Endothelial cell of umbilical vein (primary cell): ENCODE measurements at regions not wholly inside any gene's neighbourhood (a gene's known extent, or its start where the extent isn't known, plus 50 kb on each side); places are given as distances from the start of the nearest gene placed in this dataset.

Source experiments
- BruUV-seq: library from RNA; stranded (reverse); fragments of 400-500 nt; replicated peaks from 2 replicates; lab custom pipeline; 2021; lab: Mats Ljungman, UMichigan
- CTCF ChIA-PET: fragments of 300-600, 350-600 bp; sonication (Branson Sonifier 250); formaldehyde crosslinking; loops from one replicate; lab custom pipeline; 2021; ENCODE audit warnings: antibody characterized with exemption, inconsistent platforms; lab: Charles Lee
- POLR2A ChIA-PET: fragments of 300-600, 350-600 bp; sonication (Branson Sonifier 250); formaldehyde crosslinking; loops from one replicate; lab custom pipeline; 2021; ENCODE audit warnings: antibody characterized with exemption, inconsistent platforms; lab: Charles Lee
- DNase-seq: peaks from one replicate; pipeline ENCODE4 v3.0.0-alpha.2; 2011; ENCODE audit warnings: low read depth, low spot score
- FAIRE-seq: peaks from 2 replicates; lab custom pipeline; 2011; peaks lifted over from hg19 to GRCh38; lab: Jason Lieb, UNC
- H2AFZ ChIP-seq: 2 replicates; pipeline ENCODE4 v1.6.0; 2012; ENCODE audit warnings: low read depth, low read length, control low read depth, inconsistent platforms
- H3K27ac ChIP-seq: 2 replicates; pipeline ENCODE4 v1.5.1; 2011; ENCODE audit warnings: low read depth, mild to moderate bottlenecking, control low read depth, low read length, moderate library complexity; ENCODE audit not compliant: insufficient read depth
- H3K27me3 ChIP-seq, 2 experiments: 2 replicates each; pipeline versions ENCODE4 v1.6.0 to v1.6.1; 2011; ENCODE audit warnings: low read length in 2 of 2, mixed read lengths in 1 of 2; ENCODE audit not compliant: control insufficient read depth in 2 of 2, insufficient read depth in 2 of 2
- H3K36me3 ChIP-seq, 2 experiments: 2 replicates in 1 of 2; 3 replicates in 1 of 2; pipeline ENCODE4 v1.5.1; 2011; ENCODE audit warnings: low read length in 2 of 2, mild to moderate bottlenecking in 1 of 2, moderate library complexity in 1 of 2; ENCODE audit not compliant: control insufficient read depth in 2 of 2, insufficient read depth in 2 of 2; ENCODE audit errors: extremely low read depth in 1 of 2
- H3K4me1 ChIP-seq: 3 replicates; pipeline ENCODE4 v1.5.1; 2011; ENCODE audit warnings: mild to moderate bottlenecking, low read length; ENCODE audit not compliant: control insufficient read depth, insufficient read depth; ENCODE audit errors: extremely low read depth
- H3K4me2 ChIP-seq: 2 replicates; pipeline ENCODE4 v1.6.1; 2011; ENCODE audit warnings: low read length, control low read depth, mixed read lengths; ENCODE audit not compliant: insufficient read depth
- H3K4me3 ChIP-seq, 3 experiments: fragments of 200-600 bp in 1 of 3; sonication (generic), shearing (Covaris generic) in 1 of 3; replicated peaks in 1 of 3; 2 replicates each; pipeline ENCODE4 v1.5.1; 2011 to 2016; ENCODE audit warnings: control low read depth in 3 of 3, low read length in 3 of 3, mild to moderate bottlenecking in 2 of 3, inconsistent platforms in 1 of 3, low read depth in 1 of 3, moderate library complexity in 1 of 3; ENCODE audit not compliant: insufficient read depth in 1 of 3
- H3K79me2 ChIP-seq: 2 replicates; pipeline ENCODE4 v1.6.0; 2012; ENCODE audit warnings: low read length, inconsistent platforms; ENCODE audit not compliant: control insufficient read depth, insufficient read depth
- H3K9ac ChIP-seq: replicated peaks from 2 replicates; pipeline ENCODE3; 2011; ENCODE audit warnings: low read length, control low read depth; ENCODE audit not compliant: insufficient read depth; ENCODE audit errors: extremely low read depth
- H3K9me1 ChIP-seq: replicated peaks from 3 replicates; pipeline ENCODE4 v1.6.0; 2011; ENCODE audit warnings: mild to moderate bottlenecking, low read length; ENCODE audit not compliant: control insufficient read depth, insufficient read depth; ENCODE audit errors: extremely low read depth
- H3K9me3 ChIP-seq: replicated peaks from 2 replicates; pipeline ENCODE4 v1.5.1; 2012; ENCODE audit warnings: low read length, inconsistent platforms; ENCODE audit not compliant: control insufficient read depth, insufficient read depth
- H4K20me1 ChIP-seq: replicated peaks from 2 replicates; pipeline ENCODE3; 2011; ENCODE audit warnings: mild to moderate bottlenecking, low read length; ENCODE audit not compliant: control insufficient read depth, insufficient read depth; ENCODE audit errors: extremely low read depth
- EZH2 ChIP-seq: IDR thresholded peaks from 2 replicates; pipeline ENCODE4 v1.6.1; 2012; ENCODE audit warnings: borderline replicate concordance, low read depth, mild to moderate bottlenecking, moderate library complexity, low read length, inconsistent platforms; ENCODE audit not compliant: severe bottlenecking
- FOS ChIP-seq: IDR thresholded peaks from 2 replicates; pipeline ENCODE4 v1.6.1; 2011; ENCODE audit warnings: mild to moderate bottlenecking, low read length, moderate library complexity, borderline replicate concordance; ENCODE audit not compliant: insufficient read depth
- GATA2 ChIP-seq: IDR thresholded peaks from 2 replicates; pipeline ENCODE4 v1.7.0; 2011; ENCODE audit warnings: low read depth, mild to moderate bottlenecking, moderate library complexity, mixed read lengths, low read length; ENCODE audit not compliant: insufficient read length, insufficient read depth
- JUN ChIP-seq: IDR thresholded peaks from 2 replicates; pipeline ENCODE4 v1.6.1; 2011; ENCODE audit warnings: borderline replicate concordance, low read depth; ENCODE audit not compliant: insufficient read length, insufficient read depth
- MAX ChIP-seq: IDR thresholded peaks from 2 replicates; pipeline ENCODE4 v1.6.1; 2011; ENCODE audit not compliant: insufficient read depth, insufficient read length
- MYC ChIP-seq: IDR thresholded peaks from one replicate; pipeline ENCODE4 v1.6.1; 2011; ENCODE audit warnings: mild to moderate bottlenecking, low read depth, low read length
- POLR2A ChIP-seq: IDR thresholded peaks from 2 replicates; pipeline ENCODE4 v1.6.1; 2012; ENCODE audit warnings: low read depth, mild to moderate bottlenecking, control low read depth, low read length
- POLR2AphosphoS5 ChIP-seq: IDR thresholded peaks from 2 replicates; pipeline ENCODE4 v1.6.1; 2012; ENCODE audit warnings: low read depth, mild to moderate bottlenecking, control low read depth, low read length, moderate library complexity; ENCODE audit not compliant: insufficient read depth
- dilution Hi-C: fragments of 300-500 bp; cut with MboI; formaldehyde crosslinking; loops from one replicate; pipeline ENCODE4 v1.15.0; 2019; ENCODE audit warnings: low sequenced_read_pairs; ENCODE audit not compliant: extremely low pct_ligation_motif_present
- intact Hi-C: fragments of 100-400 bp; cut with micrococcal nuclease; formaldehyde crosslinking; loops from one replicate; pipeline ENCODE4 v1.10.0; 2022
- TF ChIP-seq, protein P1 (sequence below), 2 donors: IDR thresholded peaks; 1 replicate in 1 of 2; 2 replicates in 1 of 2; pipeline ENCODE4 v1.5.1; 2011; ENCODE audit warnings: low read length in 2 of 2, mild to moderate bottlenecking in 2 of 2, moderate library complexity in 2 of 2, control low read depth in 1 of 2, inconsistent platforms in 1 of 2, low read depth in 1 of 2; ENCODE audit not compliant: insufficient read depth in 1 of 2; ENCODE audit errors: extremely low read depth in 1 of 2

DNA sequence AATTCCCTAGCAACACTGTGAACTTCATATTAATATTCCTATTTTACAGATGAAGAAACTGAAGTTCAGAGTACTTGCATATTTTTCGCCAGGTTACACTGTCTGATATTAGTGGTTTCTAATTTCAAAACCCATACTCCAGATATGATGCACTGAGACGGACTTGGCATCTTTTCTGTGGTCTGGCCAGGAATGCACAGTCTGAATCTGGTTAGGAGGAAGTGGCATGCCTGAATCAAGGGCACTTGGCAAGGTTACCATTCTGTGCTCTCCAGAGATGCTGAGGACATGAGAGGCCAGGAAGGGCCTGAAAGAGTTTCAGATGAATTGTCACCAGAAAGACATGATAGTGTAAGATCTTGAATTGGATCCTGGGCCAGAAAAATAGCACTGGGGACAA lies 150.1 kb downstream of the HAO1 start:
- dilution Hi-C loops: no loop called here
- ChIA-PET POLR2A (no interaction called here), CTCF (no interaction called here)
- Histone ChIP-seq H3K9me1 (no peaks in the 10 kb centered on the region), H3K9me3 (no peaks in the 10 kb centered on the region), H4K20me1 (no peaks in the 10 kb centered on the region), H3K4me2 (no peak overlapping the region), H3K27me3 (no peaks in the 10 kb centered on the region), H3K4me3 (no peak overlapping the region), H2AFZ (no peak overlapping the region), H3K36me3 (no peaks in the 10 kb centered on the region), H3K9ac (no peak overlapping the region), H3K79me2 (no peaks in the 10 kb centered on the region), H3K27ac (no peak overlapping the region), H3K4me1 (no peaks in the 10 kb centered on the region)
- BruUV-seq: no TSS peak
- TF ChIP-seq POLR2A (no peak), POLR2AphosphoS5 (no peak), FOS (no peak)
- TF ChIP-seq, protein P1, sequence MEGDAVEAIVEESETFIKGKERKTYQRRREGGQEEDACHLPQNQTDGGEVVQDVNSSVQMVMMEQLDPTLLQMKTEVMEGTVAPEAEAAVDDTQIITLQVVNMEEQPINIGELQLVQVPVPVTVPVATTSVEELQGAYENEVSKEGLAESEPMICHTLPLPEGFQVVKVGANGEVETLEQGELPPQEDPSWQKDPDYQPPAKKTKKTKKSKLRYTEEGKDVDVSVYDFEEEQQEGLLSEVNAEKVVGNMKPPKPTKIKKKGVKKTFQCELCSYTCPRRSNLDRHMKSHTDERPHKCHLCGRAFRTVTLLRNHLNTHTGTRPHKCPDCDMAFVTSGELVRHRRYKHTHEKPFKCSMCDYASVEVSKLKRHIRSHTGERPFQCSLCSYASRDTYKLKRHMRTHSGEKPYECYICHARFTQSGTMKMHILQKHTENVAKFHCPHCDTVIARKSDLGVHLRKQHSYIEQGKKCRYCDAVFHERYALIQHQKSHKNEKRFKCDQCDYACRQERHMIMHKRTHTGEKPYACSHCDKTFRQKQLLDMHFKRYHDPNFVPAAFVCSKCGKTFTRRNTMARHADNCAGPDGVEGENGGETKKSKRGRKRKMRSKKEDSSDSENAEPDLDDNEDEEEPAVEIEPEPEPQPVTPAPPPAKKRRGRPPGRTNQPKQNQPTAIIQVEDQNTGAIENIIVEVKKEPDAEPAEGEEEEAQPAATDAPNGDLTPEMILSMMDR (IDR thresholded peaks at IDR 0.05; ENCODE audit: extremely low read depth in 1 of 2, insufficient read depth in 1 of 2, low read depth in 1 of 2, low read length in 2 of 2): no peak
- FAIRE-seq (no peak), DNase-seq (no peak)
- intact Hi-C loops: no loop called here

GRCh38 chr20:7792150-7792869 lies 147.9 kb downstream of the HAO1 start:
- H2AFZ ChIP-seq: no peak overlapping the region
- no peak overlapping the region for H3K4me2 ChIP-seq
- ChIA-PET POLR2A (no interaction called here), CTCF (interaction anchor here (0.7 to 1.1 kb wide), 2 partner anchors 10 kb away, joined by 3 read pairs; no protein-coding TSS in a partner anchor)
- no peaks in the 10 kb centered on the region for H3K27me3 ChIP-seq
- H3K4me1 ChIP-seq: no peaks in the 10 kb centered on the region
- no peaks in the 10 kb centered on the region for H3K9me3 ChIP-seq
- H4K20me1 ChIP-seq: no peaks in the 10 kb centered on the region
- TF ChIP-seq JUN (no peak), EZH2 (no peak), FOS (no peak), MAX (no peak), MYC (no peak), GATA2 (no peak), POLR2AphosphoS5 (no peak), POLR2A (no peak)
- TF ChIP-seq, protein P1 (IDR thresholded peaks at IDR 0.05; ENCODE audit: extremely low read depth in 1 of 2, insufficient read depth in 1 of 2, low read depth in 1 of 2, low read length in 2 of 2): no peak
- FAIRE-seq (no peak), DNase-seq (no peak)
- H3K9ac ChIP-seq: no peak overlapping the region
- H3K27ac ChIP-seq: no peak overlapping the region
- H3K79me2 ChIP-seq: no peaks in the 10 kb centered on the region
- intact Hi-C loops (no loop called here), dilution Hi-C loops (no loop called here)
- H3K9me1 ChIP-seq: no peaks in the 10 kb centered on the region
- BruUV-seq: no TSS peak
- H3K36me3 ChIP-seq: no peaks in the 10 kb centered on the region
- H3K4me3 ChIP-seq: no peak overlapping the region
